GM19467 (cell line): ENCODE measurements at regions not wholly inside any gene's neighbourhood (a gene's known extent, or its start where the extent isn't known, plus 50 kb on each side); places are given as distances from the start of the nearest gene placed in this dataset.

Experiments used
- ATAC-seq: cut with Tn5 transposase; IDR thresholded peaks from one replicate; pipeline ENCODE4 v1.9.1; 2021; ENCODE audit warnings: mild to moderate bottlenecking, moderate library complexity; ENCODE audit not compliant: unreplicated experiment

DNA sequence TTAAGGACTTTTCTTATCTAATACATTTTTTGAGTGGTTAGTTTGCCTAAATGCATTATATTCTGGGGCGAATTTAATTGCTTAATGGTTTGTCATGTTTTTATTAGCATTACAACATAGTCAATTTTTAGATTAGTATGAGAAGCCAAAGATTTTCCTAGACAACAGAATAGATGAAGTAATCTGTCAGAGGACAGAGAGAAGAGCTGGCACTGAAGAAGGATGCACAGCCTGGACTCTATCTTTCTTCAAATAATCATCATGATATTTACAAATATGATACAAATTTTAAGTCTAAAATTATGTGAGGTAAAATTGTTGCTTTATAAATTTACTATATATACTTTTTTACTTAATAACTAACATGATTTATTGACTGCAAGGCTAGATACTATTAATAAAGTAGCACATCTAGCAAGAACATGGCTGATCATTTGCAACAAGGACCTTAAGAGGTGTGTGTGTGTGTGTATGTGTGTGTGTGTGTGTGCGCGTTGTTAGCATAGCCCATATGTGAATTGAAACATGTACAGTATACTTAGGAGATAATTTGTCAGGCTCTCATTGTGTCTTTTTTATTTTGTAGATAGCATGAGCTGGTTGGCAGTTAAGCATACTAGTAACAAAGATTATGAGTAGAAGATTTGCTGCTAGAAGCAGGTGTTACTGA lies 752.2 kb downstream of the DCDC2C start:
- ATAC-seq, result no peak

- ATAC-seq, result no peak
Measured at GRCh38 chr2:4464634-4465266, 761.4 kb downstream of the DCDC2C start.

- ATAC-seq, result no peak
Measured at GRCh38 chr2:4465671-4466070, 762.3 kb downstream of the DCDC2C start.

GRCh38 chr2:4475618-4476017 lies 772.2 kb downstream of the DCDC2C start:
- no peak for ATAC-seq

- no peak for ATAC-seq
Measured at GRCh38 chr2:4483050-4483449, 779.7 kb downstream of the DCDC2C start.

- no peak for ATAC-seq
Measured at GRCh38 chr2:4486971-4487370, 783.6 kb downstream of the DCDC2C start.

GRCh38 chr2:4499316-4500030 lies 796.1 kb downstream of the DCDC2C start:
- no peak for ATAC-seq

- ATAC-seq, result no peak
Measured at GRCh38 chr2:4501525-4501924, 798.1 kb downstream of the DCDC2C start.

DNA sequence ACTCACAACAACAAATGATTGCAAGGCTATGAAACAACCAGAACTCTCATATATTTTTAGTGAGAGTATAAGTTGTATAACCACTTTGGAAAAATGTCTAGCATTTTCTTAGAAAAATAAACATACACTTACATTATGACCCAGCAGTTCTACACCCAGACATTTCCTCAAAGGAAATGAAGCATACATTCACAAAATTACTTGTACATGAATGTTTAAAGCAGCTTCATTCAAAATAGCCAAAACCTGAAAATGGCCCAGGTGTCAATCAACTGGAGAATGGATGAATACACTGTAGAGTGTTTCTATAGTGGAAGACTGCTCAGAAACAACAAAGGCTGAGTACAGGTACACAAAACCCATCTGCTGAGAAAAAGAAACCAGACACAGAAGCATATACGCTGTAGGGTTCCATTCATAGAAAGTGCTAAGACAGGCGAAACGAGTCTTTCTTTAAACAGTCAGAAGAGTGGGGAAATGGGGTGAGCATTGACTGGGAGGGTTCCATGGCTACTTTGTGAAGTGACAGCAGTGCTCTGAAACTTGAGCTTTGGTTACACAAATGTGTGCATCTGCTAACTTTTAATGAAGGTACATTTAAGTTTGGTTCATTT lies 799.0 kb downstream of the DCDC2C start:
- no peak for ATAC-seq

DNA sequence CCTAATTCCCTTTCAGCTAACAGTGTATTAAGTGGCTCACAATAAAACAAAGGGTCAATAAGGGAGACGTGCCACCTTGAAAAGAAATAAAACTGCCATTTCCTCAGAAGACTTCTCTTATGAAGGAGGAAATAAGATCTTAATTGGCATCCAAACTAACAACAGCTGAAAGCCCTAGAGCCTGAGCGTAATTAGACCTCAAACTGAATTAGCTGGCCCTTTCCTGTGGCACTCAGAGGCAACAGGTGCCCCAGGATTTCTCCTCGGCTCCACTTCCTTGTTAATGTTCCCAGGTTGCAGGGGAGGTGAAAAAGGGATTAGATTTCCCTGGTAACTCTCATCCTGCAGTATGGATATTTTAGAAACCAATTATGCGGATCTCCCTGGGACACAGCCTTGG lies 804.3 kb downstream of the DCDC2C start:
- no peak for ATAC-seq

DNA sequence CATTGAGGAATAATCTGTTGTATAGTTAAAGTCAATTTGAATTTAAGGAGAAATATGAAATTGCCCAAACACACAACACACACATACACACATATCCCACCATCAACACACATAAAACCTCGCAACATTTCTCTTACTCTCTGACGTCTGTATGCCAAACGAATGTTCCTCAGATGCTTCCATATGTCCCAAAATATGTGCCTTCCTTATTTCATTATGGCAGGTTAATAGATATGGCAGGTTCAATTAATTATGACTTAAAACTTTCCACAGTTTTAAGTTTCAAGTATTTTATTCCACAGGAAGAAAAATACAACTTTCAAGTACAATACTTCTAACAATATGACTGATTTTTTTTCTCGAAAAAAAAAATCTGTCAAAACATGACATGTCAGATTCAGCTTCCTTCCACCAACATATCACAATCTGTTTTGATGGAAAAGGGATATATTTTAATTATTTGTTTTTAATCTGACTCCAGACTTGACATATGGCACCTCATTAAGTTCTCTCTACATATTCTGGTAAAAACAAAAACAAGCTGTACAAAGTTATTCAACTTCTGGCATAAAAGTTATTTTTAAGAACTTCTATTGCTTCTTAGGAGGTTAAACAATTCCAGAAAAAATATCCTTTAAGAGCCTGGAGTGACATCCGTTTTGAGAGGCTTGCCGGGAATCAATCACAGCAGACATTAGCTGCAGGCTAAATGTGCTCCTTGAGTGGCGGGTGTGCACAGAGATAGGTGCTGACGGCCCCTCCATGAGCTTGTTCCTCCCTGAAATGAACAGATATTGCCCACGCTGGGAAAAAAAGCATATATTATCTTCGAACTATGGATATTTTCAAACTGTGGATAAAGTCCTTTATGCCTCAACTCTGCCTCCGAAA lies 812.7 kb downstream of the DCDC2C start:
- ATAC-seq, result no peak

DNA sequence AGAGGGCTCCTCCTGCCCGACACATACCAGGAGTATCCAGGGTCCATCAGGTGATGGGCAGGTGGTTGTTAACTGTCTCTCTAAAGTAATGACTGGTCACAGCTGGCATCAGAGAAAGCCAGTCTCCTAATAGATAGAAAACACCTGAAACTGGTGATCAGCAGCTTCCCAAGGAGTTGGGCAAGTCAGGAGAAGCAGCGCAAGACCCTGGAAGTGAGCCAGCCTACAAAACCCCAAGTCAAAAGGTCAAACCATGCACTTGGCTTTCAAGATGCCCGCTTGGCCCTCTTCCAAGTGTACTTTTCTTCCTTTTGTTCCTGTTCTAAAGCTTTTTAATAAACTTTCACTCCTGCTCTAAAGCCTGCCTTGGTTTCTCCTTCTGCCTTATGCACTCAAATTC lies 815.2 kb downstream of the DCDC2C start:
- no peak for ATAC-seq

DNA sequence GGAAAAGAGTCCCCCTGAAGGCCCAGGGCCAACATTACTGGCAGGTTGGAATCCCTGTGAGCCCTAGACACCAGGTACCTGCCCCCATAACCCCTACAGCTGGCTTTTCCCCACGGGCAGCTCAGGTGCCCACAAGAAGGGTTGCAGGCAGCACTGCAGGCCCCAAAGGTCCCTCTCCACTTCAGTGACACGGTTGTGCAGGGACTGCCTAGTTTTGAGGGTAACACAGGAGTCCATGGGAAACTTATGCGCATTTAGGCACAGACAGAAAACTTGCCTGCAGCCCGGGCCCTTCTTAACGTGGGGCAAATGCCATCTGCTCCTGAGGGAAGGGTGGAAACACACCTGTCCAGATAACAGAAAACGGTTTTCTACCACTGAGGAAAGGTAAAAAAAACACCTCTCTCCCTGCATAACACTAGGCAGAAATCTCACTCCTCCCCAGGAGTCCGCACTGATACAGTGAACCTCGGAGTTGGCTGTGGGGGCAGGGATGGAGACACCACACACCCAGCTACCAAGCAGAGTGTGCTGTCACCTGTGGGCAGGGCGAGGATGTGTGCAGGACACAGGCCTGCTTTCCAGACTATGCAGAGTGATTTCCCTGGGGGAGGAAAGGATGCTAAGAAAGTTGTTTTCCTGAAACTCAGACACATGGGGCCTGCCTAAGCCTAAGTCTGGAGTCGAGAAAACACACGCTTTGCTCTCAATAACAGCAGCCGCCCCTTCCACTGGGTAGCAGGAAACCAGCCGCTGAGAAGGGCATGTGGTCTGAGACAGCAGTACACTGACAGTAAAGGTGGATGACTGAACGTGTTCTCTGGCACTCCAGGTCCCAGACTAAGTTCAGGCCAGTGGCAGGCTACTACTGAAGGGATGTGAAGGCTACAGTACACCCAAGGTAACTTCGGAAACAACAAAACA lies 819.4 kb downstream of the DCDC2C start:
- no peak for ATAC-seq

- no peak for ATAC-seq
Measured at GRCh38 chr2:4527416-4527815, 824.0 kb downstream of the DCDC2C start.

GRCh38 chr2:4528246-4528645 lies 824.9 kb downstream of the DCDC2C start:
- no peak for ATAC-seq

DNA sequence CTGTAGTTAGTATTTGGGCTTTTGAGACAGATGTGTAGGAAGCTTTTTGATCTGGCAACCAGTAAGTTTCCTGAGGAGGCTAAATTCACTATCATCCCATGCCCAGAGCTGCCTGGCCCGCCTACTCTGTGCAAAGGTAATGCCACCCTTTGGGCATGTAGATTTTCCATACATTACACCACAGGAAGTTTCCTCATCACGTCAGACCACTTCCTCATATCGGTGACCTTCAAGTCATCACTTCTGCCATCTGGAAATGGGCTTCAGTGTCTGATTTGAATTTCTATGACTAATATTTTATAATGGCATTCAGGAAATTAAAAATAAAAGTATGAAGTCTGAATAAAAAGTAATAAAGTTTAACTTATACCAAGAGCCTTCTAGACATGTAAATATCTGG lies 825.4 kb downstream of the DCDC2C start:
- no peak for ATAC-seq

DNA sequence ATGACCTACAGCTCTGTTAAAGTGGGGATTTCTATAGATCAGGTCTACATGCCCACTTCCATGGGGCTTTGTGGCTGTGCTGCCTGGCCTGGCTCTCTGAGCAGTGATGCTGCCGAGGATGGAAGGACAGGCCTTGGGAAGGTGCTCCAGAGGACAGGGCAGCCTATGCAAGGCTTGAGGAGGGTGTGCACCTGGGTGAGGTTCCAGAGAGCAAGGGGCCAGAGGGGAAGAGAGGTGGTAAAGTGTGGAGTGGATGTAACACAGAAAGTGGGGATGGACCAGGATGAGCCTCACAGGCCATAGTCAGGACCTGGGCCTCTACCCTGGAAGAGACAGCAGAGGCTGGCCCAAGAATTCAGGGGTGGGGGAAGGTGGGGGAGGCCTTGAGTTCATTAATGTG lies 826.4 kb downstream of the DCDC2C start:
- no peak for ATAC-seq

- no peak for ATAC-seq
Measured at GRCh38 chr2:4530231-4530630, 826.9 kb downstream of the DCDC2C start.

DNA sequence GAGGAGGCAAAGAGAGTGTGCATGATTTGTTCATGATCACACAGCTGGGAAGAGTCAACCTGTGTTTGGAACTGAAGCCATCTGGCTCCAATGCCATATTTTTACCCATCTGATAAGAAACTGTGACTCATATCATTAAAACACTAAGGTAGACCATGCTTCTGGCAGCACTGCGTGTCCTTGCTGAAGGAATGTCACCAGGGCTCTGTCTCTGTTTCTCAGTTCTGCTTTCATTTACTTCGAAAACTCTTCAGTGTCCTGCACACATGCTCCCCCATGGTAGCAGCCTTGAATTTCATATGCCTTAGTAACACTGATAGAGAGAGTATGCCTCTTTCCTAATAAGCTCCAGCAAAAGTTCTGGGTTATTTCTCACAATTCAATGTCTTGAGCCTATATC lies 830.4 kb downstream of the DCDC2C start:
- ATAC-seq, result no peak

- ATAC-seq, result no peak
Measured at GRCh38 chr2:4539121-4539520, 835.7 kb downstream of the DCDC2C start.
